Stimulated activated CD4-positive, alpha-beta T cell treated with anti-CD3 and anti-CD28 coated beads, TNF-alpha, amount 100 ng/mL, for 1 hour (primary cell): ENCODE measurements at regions not wholly inside any gene's neighbourhood (a gene's known extent, or its start where the extent isn't known, plus 50 kb on each side); places are given as distances from the start of the nearest gene placed in this dataset.

Experiments used
- DNase-seq, 3 donors: peaks; one replicate each; pipeline ENCODE4 v3.0.0-alpha.2; 2020; ENCODE audit warnings: low read depth in 3 of 3, low spot score in 1 of 3

- no peak for DNase-seq
These were observed 417.0 kb downstream of the TYW1 start for GRCh38 chr7:67413670-67414069.

GRCh38 chr7:67414858-67415257 is 418.2 kb downstream of the TYW1 start:
- DNase-seq: no peak

GRCh38 chr7:67422601-67423000 is 426.0 kb downstream of the TYW1 start:
- no peak for DNase-seq

GRCh38 chr7:67423065-67423464 is 426.4 kb downstream of the TYW1 start:
- DNase-seq: no peak

GRCh38 chr7:67426654-67427053 is 430.0 kb downstream of the TYW1 start:
- no peak for DNase-seq

- no peak for DNase-seq
These were observed 433.1 kb downstream of the TYW1 start for GRCh38 chr7:67429735-67430134.

- no peak for DNase-seq
These were observed 436.1 kb downstream of the TYW1 start for GRCh38 chr7:67432536-67433234.

- no peak for DNase-seq
These were observed 439.4 kb downstream of the TYW1 start for GRCh38 chr7:67435894-67436535.

- DNase-seq: no peak
These were observed 441.7 kb downstream of the TYW1 start for GRCh38 chr7:67438198-67438882.

- no peak for DNase-seq
These were observed 442.4 kb downstream of the TYW1 start for GRCh38 chr7:67438913-67439505.

- no peak for DNase-seq
These were observed 443.7 kb downstream of the TYW1 start for GRCh38 chr7:67440321-67440720.

GRCh38 chr7:67445728-67446127 is 449.1 kb downstream of the TYW1 start:
- no peak for DNase-seq

GRCh38 chr7:67447297-67447696 is 450.7 kb downstream of the TYW1 start:
- no peak for DNase-seq

- DNase-seq: no peak
These were observed 451.6 kb downstream of the TYW1 start for GRCh38 chr7:67448271-67448670.

- no peak for DNase-seq
These were observed 453.5 kb downstream of the TYW1 start for GRCh38 chr7:67450171-67450570.

- no peak for DNase-seq
These were observed 454.7 kb downstream of the TYW1 start for GRCh38 chr7:67451306-67451705.

GRCh38 chr7:67452516-67453026 is 455.9 kb downstream of the TYW1 start:
- no peak for DNase-seq

GRCh38 chr7:67453580-67454380 is 457.1 kb downstream of the TYW1 start:
- DNase-seq: no peak

- no peak for DNase-seq
These were observed 458.9 kb downstream of the TYW1 start for GRCh38 chr7:67455508-67455907.

GRCh38 chr7:67462781-67463191 is 466.2 kb downstream of the TYW1 start:
- no peak for DNase-seq

GRCh38 chr7:67463316-67463715 is 466.7 kb downstream of the TYW1 start:
- DNase-seq: no peak
